Tibial nerve (tissue), 4 donors: ENCODE measurements at regions not wholly inside any gene's neighbourhood (a gene's known extent, or its start where the extent isn't known, plus 50 kb on each side); places are given as distances from the start of the nearest gene placed in this dataset.

Experiments
- EP300 ChIP-seq, 2 donors: sonication (generic); formaldehyde crosslinking; IDR thresholded peaks; one replicate each; pipeline ENCODE4 v1.6.1; 2017; ENCODE audit warnings: antibody characterized with exemption in 2 of 2, mild to moderate bottlenecking in 1 of 2
- POLR2A ChIP-seq, 2 donors: fragments of 450-650 bp; IDR thresholded peaks; one replicate each; pipeline ENCODE4 v1.6.1; 2017; ENCODE audit warnings: antibody characterized with exemption in 2 of 2, mild to moderate bottlenecking in 2 of 2, moderate library complexity in 2 of 2
- TF ChIP-seq, protein P1 (sequence below), 5 experiments: fragments of 200-600 bp in 3 of 5; fragments of 450-650 bp in 2 of 5; sonication (generic) in 3 of 5; IDR thresholded peaks; one replicate each; pipeline ENCODE4 v1.5.1; 2016 to 2019; ENCODE audit warnings: antibody characterized with exemption in 5 of 5, mild to moderate bottlenecking in 3 of 5, moderate library complexity in 2 of 5

DNA sequence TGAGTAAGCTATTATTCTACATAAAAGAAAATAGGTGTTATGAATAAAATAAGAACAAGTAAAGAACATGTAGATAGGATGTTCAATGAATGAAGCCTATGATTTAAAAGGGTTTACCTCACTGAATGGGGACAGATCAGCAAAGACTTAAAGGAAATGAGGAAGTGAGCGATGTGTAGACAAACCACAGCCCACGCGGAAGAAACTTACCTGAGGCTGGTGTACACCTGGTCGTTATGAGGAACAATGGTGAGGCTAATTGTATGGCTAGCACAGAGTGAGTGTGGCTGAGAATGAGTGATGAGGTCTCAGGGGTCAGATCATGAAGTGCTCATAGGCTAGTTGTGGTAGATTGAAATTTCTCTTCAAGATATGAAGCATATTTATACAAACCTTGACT, 221.7 kb downstream of the ALG10B start:
- TF ChIP-seq EP300 (IDR thresholded peaks at IDR 0.05) (no peak), POLR2A (IDR thresholded peaks at IDR 0.05) (no peak)
- TF ChIP-seq, protein P1, sequence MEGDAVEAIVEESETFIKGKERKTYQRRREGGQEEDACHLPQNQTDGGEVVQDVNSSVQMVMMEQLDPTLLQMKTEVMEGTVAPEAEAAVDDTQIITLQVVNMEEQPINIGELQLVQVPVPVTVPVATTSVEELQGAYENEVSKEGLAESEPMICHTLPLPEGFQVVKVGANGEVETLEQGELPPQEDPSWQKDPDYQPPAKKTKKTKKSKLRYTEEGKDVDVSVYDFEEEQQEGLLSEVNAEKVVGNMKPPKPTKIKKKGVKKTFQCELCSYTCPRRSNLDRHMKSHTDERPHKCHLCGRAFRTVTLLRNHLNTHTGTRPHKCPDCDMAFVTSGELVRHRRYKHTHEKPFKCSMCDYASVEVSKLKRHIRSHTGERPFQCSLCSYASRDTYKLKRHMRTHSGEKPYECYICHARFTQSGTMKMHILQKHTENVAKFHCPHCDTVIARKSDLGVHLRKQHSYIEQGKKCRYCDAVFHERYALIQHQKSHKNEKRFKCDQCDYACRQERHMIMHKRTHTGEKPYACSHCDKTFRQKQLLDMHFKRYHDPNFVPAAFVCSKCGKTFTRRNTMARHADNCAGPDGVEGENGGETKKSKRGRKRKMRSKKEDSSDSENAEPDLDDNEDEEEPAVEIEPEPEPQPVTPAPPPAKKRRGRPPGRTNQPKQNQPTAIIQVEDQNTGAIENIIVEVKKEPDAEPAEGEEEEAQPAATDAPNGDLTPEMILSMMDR (IDR thresholded peaks at IDR 0.05): no peak
